ENCODE measurements at regions not wholly inside any gene's neighbourhood (a gene's known extent, or its start where the extent isn't known, plus 50 kb on each side); places are given as distances from the start of the nearest gene placed in this dataset.

GRCh38 chr21:24050231-24050630, 1557.0 kb downstream of the MRPL39 start:
- Histone ChIP-seq H2AFZ (ENCODE audit: low read depth) (no peak overlapping the region), H3K9ac (no peak overlapping the region), H3K4me3 (IDR thresholded peaks at IDR 0.05; ENCODE audit: insufficient read depth, low read depth, low read length) (no peak overlapping the region), H3K4me1 (ENCODE audit: low read depth, poor library complexity, severe bottlenecking) (no peaks in the 10 kb centered on the region), H3K36me3 (ENCODE audit: insufficient read depth) (no peaks in the 10 kb centered on the region), H3K79me2 (ENCODE audit: insufficient read depth, low read depth) (no peaks in the 10 kb centered on the region), H3K27ac (no peak overlapping the region), H3K27me3 (ENCODE audit: insufficient read depth, low read depth) (no peaks in the 10 kb centered on the region), H3K4me2 (no peak overlapping the region), H4K20me1 (ENCODE audit: insufficient read depth) (no peaks in the 10 kb centered on the region)
- TF ChIP-seq CTCF (conservative IDR thresholded peaks at IDR 0.05; ENCODE audit: low read depth, low read length) = no peak

GRCh38 chr21:24046829-24047443, 1560.3 kb downstream of the MRPL39 start:
- H3K4me3 ChIP-seq (IDR thresholded peaks at IDR 0.05; ENCODE audit: insufficient read depth, low read depth, low read length) = no peak overlapping the region
- H3K27me3 ChIP-seq (ENCODE audit: insufficient read depth, low read depth) = no peaks in the 10 kb centered on the region
- no peak overlapping the region for H3K9ac ChIP-seq
- H2AFZ ChIP-seq (ENCODE audit: low read depth) = no peak overlapping the region
- no peaks in the 10 kb centered on the region for H4K20me1 ChIP-seq (ENCODE audit: insufficient read depth)
- H3K36me3 ChIP-seq (ENCODE audit: insufficient read depth) = no peaks in the 10 kb centered on the region
- no peaks in the 10 kb centered on the region for H3K79me2 ChIP-seq (ENCODE audit: insufficient read depth, low read depth)
- no peak for TF ChIP-seq CTCF (conservative IDR thresholded peaks at IDR 0.05; ENCODE audit: low read depth, low read length)
- no peak overlapping the region for H3K27ac ChIP-seq
- no peak overlapping the region for H3K4me2 ChIP-seq
- H3K4me1 ChIP-seq (ENCODE audit: low read depth, poor library complexity, severe bottlenecking) = no peaks in the 10 kb centered on the region

GRCh38 chr21:24045775-24046215, 1561.5 kb downstream of the MRPL39 start:
- H3K36me3 ChIP-seq (ENCODE audit: insufficient read depth) = no peaks in the 10 kb centered on the region
- H3K4me2 ChIP-seq = no peak overlapping the region
- H4K20me1 ChIP-seq (ENCODE audit: insufficient read depth) = no peaks in the 10 kb centered on the region
- H3K4me3 ChIP-seq (IDR thresholded peaks at IDR 0.05; ENCODE audit: insufficient read depth, low read depth, low read length) = no peak overlapping the region
- H3K9ac ChIP-seq = no peak overlapping the region
- no peaks in the 10 kb centered on the region for H3K27me3 ChIP-seq (ENCODE audit: insufficient read depth, low read depth)
- H3K4me1 ChIP-seq (ENCODE audit: low read depth, poor library complexity, severe bottlenecking) = no peaks in the 10 kb centered on the region
- H2AFZ ChIP-seq (ENCODE audit: low read depth) = no peak overlapping the region
- H3K79me2 ChIP-seq (ENCODE audit: insufficient read depth, low read depth) = no peaks in the 10 kb centered on the region
- TF ChIP-seq CTCF (conservative IDR thresholded peaks at IDR 0.05; ENCODE audit: low read depth, low read length) = peak; percentile 57
- no peak overlapping the region for H3K27ac ChIP-seq

- Histone ChIP-seq H3K4me3 (IDR thresholded peaks at IDR 0.05; ENCODE audit: insufficient read depth, low read depth, low read length) (no peak overlapping the region), H3K79me2 (ENCODE audit: insufficient read depth, low read depth) (no peaks in the 10 kb centered on the region)
These were observed 1561.9 kb downstream of the MRPL39 start for GRCh38 chr21:24045373-24045772.

More at GRCh38 chr21:24045373-24045772, 1561.9 kb downstream of the MRPL39 start:
- Histone ChIP-seq H3K36me3 (ENCODE audit: insufficient read depth) (no peaks in the 10 kb centered on the region), H3K27ac (no peak overlapping the region), H3K27me3 (ENCODE audit: insufficient read depth, low read depth) (no peaks in the 10 kb centered on the region), H2AFZ (ENCODE audit: low read depth) (no peak overlapping the region), H3K4me1 (ENCODE audit: low read depth, poor library complexity, severe bottlenecking) (no peaks in the 10 kb centered on the region), H3K9ac (no peak overlapping the region), H3K4me2 (no peak overlapping the region), H4K20me1 (ENCODE audit: insufficient read depth) (no peaks in the 10 kb centered on the region)
- no peak for TF ChIP-seq CTCF (conservative IDR thresholded peaks at IDR 0.05; ENCODE audit: low read depth, low read length)
